ENCODE measurements at regions not wholly inside any gene's neighbourhood (a gene's known extent, or its start where the extent isn't known, plus 50 kb on each side); places are given as distances from the start of the nearest gene placed in this dataset.

- DNase-seq (ENCODE audit: low read depth in 3 of 3), result no peak
These were observed 248.6 kb downstream of the EPHA4 start for GRCh38 chr2:221323513-221323912.

GRCh38 chr2:221330436-221330835 lies 241.7 kb downstream of the EPHA4 start:
- DNase-seq (ENCODE audit: low read depth in 3 of 3), result no peak

- DNase-seq (ENCODE audit: low read depth in 3 of 3), result no peak
These were observed 237.5 kb downstream of the EPHA4 start for GRCh38 chr2:221334481-221335218.

GRCh38 chr2:221335219-221335752 lies 236.8 kb downstream of the EPHA4 start:
- no peak for DNase-seq (ENCODE audit: low read depth in 3 of 3)

GRCh38 chr2:221336967-221337366 lies 235.1 kb downstream of the EPHA4 start:
- DNase-seq (ENCODE audit: low read depth in 3 of 3), result no peak

- no peak for DNase-seq (ENCODE audit: low read depth in 3 of 3)
These were observed 234.0 kb downstream of the EPHA4 start for GRCh38 chr2:221337957-221338685.

GRCh38 chr2:221342388-221342787 lies 229.7 kb downstream of the EPHA4 start:
- no peak for DNase-seq (ENCODE audit: low read depth in 3 of 3)

- no peak for DNase-seq (ENCODE audit: low read depth in 3 of 3)
These were observed 228.6 kb downstream of the EPHA4 start for GRCh38 chr2:221343524-221343923.

GRCh38 chr2:221345516-221345915 lies 226.6 kb downstream of the EPHA4 start:
- DNase-seq (ENCODE audit: low read depth in 3 of 3), result no peak

- no peak for DNase-seq (ENCODE audit: low read depth in 3 of 3)
These were observed 225.7 kb downstream of the EPHA4 start for GRCh38 chr2:221346411-221346810.

GRCh38 chr2:221347471-221347870 lies 224.6 kb downstream of the EPHA4 start:
- no peak for DNase-seq (ENCODE audit: low read depth in 3 of 3)

GRCh38 chr2:221350616-221351015 lies 221.5 kb downstream of the EPHA4 start:
- DNase-seq (ENCODE audit: low read depth in 3 of 3), result no peak

GRCh38 chr2:221353201-221353600 lies 218.9 kb downstream of the EPHA4 start:
- no peak for DNase-seq (ENCODE audit: low read depth in 3 of 3)

- DNase-seq (ENCODE audit: low read depth in 3 of 3), result no peak
These were observed 211.8 kb downstream of the EPHA4 start for GRCh38 chr2:221360312-221360711.

- no peak for DNase-seq (ENCODE audit: low read depth in 3 of 3)
These were observed 211.4 kb downstream of the EPHA4 start for GRCh38 chr2:221360742-221361141.

- no peak for DNase-seq (ENCODE audit: low read depth in 3 of 3)
These were observed 210.5 kb downstream of the EPHA4 start for GRCh38 chr2:221361633-221362032.

- no peak for DNase-seq (ENCODE audit: low read depth in 3 of 3)
These were observed 207.4 kb downstream of the EPHA4 start for GRCh38 chr2:221364672-221365071.

Measured in stimulated activated CD4-positive, alpha-beta T cell treated with anti-CD3 and anti-CD28 coated beads, TNF-alpha, amount 100 ng/mL, for 24 hours (primary cell).